Heart left ventricle (tissue), 16 donors: ENCODE measurements at regions not wholly inside any gene's neighbourhood (a gene's known extent, or its start where the extent isn't known, plus 50 kb on each side); places are given as distances from the start of the nearest gene placed in this dataset.
A peak's percentile ranks its signal among the peaks of the same experiment; 100 is the strongest.

ENCODE experiments used
- ATAC-seq, 4 donors: fragments of 200-7000 bp; cut with Tn5 transposase; one replicate each; pipeline ENCODE4 v1.9.1; 2020 to 2022; ENCODE audit warnings: moderate library complexity in 4 of 4, mild to moderate bottlenecking in 3 of 4, moderate number of reproducible peaks in 1 of 4
- DNase-seq, 5 donors: peaks; one replicate each; pipeline ENCODE4 v3.0.0-alpha.2; 2020
- H3K27ac ChIP-seq, 12 donors: fragments of 200-600 bp; sonication (generic) in 4 of 12; one replicate each; pipeline versions ENCODE4 v1.5.0 to v1.8.0; 2016 to 2022; ENCODE audit warnings: mild to moderate bottlenecking in 2 of 12
- H3K27me3 ChIP-seq, 9 donors: fragments of 200-600 bp; sonication (generic) in 2 of 9; one replicate each; pipeline versions ENCODE4 v1.5.1 to v1.8.0; 2016 to 2022; ENCODE audit warnings: mild to moderate bottlenecking in 3 of 9
- H3K36me3 ChIP-seq, 9 donors: fragments of 200-600 bp; sonication (generic) in 2 of 9; one replicate each; pipeline versions ENCODE4 v1.5.0 to v1.8.0; 2018 to 2022; ENCODE audit warnings: mild to moderate bottlenecking in 2 of 9
- H3K4me1 ChIP-seq, 12 donors: fragments of 200-600 bp; sonication (generic) in 4 of 12; one replicate each; pipeline versions ENCODE4 v1.5.0 to v1.8.0; 2016 to 2022; ENCODE audit warnings: mild to moderate bottlenecking in 3 of 12
- H3K4me3 ChIP-seq, 12 donors: fragments of 200-600 bp; sonication (generic) in 4 of 12; one replicate each; pipeline versions ENCODE4 v1.5.0 to v1.8.0; 2017 to 2022; ENCODE audit warnings: mild to moderate bottlenecking in 9 of 12, moderate library complexity in 4 of 12
- H3K9me3 ChIP-seq, 12 donors: fragments of 200-600 bp; sonication (generic) in 4 of 12; one replicate each; pipeline versions ENCODE4 v1.5.0 to v1.8.0; 2016 to 2022; ENCODE audit warnings: mild to moderate bottlenecking in 1 of 12
- CTCF ChIP-seq, 12 donors: fragments of 200-600 bp; sonication (generic) in 4 of 12; IDR thresholded peaks; one replicate each; pipeline versions ENCODE4 v1.5.0 to v1.8.0; 2018 to 2022; ENCODE audit warnings: antibody characterized with exemption in 12 of 12, mild to moderate bottlenecking in 5 of 12
- POLR2A ChIP-seq, 2 donors: fragments of 450-650 bp; IDR thresholded peaks; one replicate each; pipeline ENCODE4 v1.6.1; 2017; ENCODE audit warnings: antibody characterized with exemption in 2 of 2, mild to moderate bottlenecking in 2 of 2, moderate library complexity in 2 of 2
- WGBS, 4 donors: extraction: QIAGEN DNeasy Blood & Tissue Kit in 2 of 4; methylation state at CpG; one replicate each; pipeline versions ENCODE4 v1.1.5 to v1.1.7; 2013 to 2018; 5-methylcytosine and 5-hydroxymethylcytosine counted together
- intact Hi-C, 10 donors: fragments of 100-400 bp; cut with DNase I; formaldehyde crosslinking; loops; one replicate each; pipeline versions ENCODE4 v1.11.1 to v1.14.2; 2022
- donor health status: ischemic (EF 13 %, LVEDD 7.1; RV severe dilation, severe dysfunction).
- donor health status: healthy with polysubstance abuse.
- donor health status: DM: no; HTN: yes; CAD: no.
- donor health status: DM: no; HTN: no; CAD: no.
- donor health status: ischemic (EF 25% LVEDD 6.9; RV normal size, moderate dysfunction).
- donor health status: ischemic (EF 25% LVEDD 5.7; RV mildly dilated, moderate dysfunction).
- donor health status: healthy.
- donor health status: DM: yes; HTN: yes; CAD: no.
- donor health status: ischemic (EF 35%, LVEDD 5.7; RV mildly dilated, moderate dysfunction).
- donor health status: nonischemic (EF 11% LVEDD 7.7; RV severe dilation, severe dysfunction).
- donor health status: DM: yes; HTN: yes; CAD: no.
- donor health status: PGD.
- donor health status: ischemic (EF 29% LVEDD 5.4; RV normal size, mild dysfunction).
- donor health status: nonischemic (EF 23%, LVEDD 6.1; RV moderate dilation, normal function).

DNA sequence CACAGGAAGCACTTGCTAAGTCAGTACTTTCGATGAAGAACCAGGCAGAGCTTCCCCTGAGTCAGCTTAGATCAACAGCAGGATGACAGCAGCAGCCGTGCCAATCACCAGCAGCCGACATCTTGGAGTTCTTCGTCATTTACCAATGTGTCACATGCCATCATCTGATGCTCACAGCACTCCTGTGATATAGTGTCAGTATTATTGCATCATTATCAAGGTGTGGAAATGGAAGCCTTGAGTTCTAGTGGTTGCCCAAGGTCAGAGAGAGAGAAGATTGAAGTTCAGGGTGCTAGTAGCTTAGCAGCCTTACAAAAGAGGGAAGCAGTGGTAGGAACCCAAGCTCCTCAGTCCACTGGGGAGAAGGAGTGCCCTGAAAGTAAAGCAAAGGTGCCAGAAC lies 331.5 kb downstream of the ZNF536 start:
- no peaks in the 10 kb centered on the region for H3K9me3 ChIP-seq
- ATAC-seq = no peak
- peaks cover 0 to 10% (median 0%) of the 10 kb centered on the region in 9 donors for H3K27me3 ChIP-seq
- intact Hi-C loops = no loop called here
- H3K4me1 ChIP-seq = no peaks in the 10 kb centered on the region
- no peak overlapping the region for H3K4me3 ChIP-seq
- WGBS, 4 donors = 78 to 94% (median 83%) methylated on average over 4 of the region's 4 CpGs
- no peaks in the 10 kb centered on the region for H3K36me3 ChIP-seq
- no peak overlapping the region for H3K27ac ChIP-seq
- TF ChIP-seq POLR2A (IDR thresholded peaks at IDR 0.05) = no peak
- no peak for TF ChIP-seq CTCF (IDR thresholded peaks at IDR 0.05)
- no peak for DNase-seq

DNA sequence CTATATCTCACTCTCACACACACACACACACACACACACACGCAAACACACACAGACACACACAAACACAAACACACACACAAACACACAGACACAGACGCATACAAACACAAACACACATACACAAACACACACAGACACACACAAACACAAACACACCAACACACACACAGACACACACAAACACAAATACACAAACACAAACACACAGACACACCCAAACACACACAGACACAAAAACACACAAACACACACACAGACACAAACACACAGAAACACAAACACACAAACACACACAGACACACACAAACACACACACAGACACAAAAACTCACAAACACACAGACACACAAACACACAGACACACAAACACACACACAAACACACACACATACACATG lies 329.0 kb downstream of the ZNF536 start:
- DNase-seq = no peak
- no peak overlapping the region for H3K4me3 ChIP-seq
- H3K36me3 ChIP-seq = no peaks in the 10 kb centered on the region
- intact Hi-C loops = no loop called here
- ATAC-seq = no peak
- 80 to 95% (median 89%) methylated on average over 2 of the region's 2 CpGs for WGBS, 4 donors
- no peaks in the 10 kb centered on the region for H3K4me1 ChIP-seq
- peaks cover 0 to 10% (median 0%) of the 10 kb centered on the region in 9 donors for H3K27me3 ChIP-seq
- no peak overlapping the region for H3K27ac ChIP-seq
- TF ChIP-seq POLR2A (IDR thresholded peaks at IDR 0.05) = no peak
- TF ChIP-seq CTCF (IDR thresholded peaks at IDR 0.05) = no peak
- no peaks in the 10 kb centered on the region for H3K9me3 ChIP-seq

DNA sequence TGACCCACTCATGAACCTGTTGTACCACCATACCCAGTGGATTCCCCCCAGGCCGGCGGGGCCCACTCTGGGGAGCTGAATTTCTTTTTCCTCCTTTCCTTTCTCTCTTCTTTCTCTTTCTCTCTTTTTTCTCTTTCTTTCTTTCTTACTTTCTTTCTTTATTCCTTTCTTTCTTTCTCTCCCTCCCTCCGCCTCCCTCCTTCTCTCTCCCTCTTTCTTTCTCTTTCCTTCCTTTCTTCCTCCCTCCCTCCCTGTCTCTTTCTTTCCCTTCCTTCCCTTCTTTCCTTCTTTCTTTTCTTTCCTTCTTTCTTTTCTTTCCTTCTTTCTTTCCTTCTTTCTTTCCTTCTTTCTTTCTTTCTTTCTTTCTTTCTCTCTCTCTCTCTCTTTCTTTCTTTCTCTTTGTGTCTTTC lies 327.7 kb downstream of the ZNF536 start:
- Histone ChIP-seq H3K4me1 (no peaks in the 10 kb centered on the region), H3K4me3 (no peak overlapping the region), H3K36me3 (no peaks in the 10 kb centered on the region), H3K9me3 (no peaks in the 10 kb centered on the region), H3K27me3 (peaks cover 0 to 10% (median 0%) of the 10 kb centered on the region in 9 donors), H3K27ac (no peak overlapping the region)
- intact Hi-C loops = loop anchor here in 1 of 10 donors (10.0 kb wide), 1 partner anchor 1345 kb away; no protein-coding TSS in a partner anchor
- DNase-seq (no peak), ATAC-seq (no peak)
- no peak for TF ChIP-seq CTCF (IDR thresholded peaks at IDR 0.05)
- TF ChIP-seq POLR2A (IDR thresholded peaks at IDR 0.05) = no peak
- 93 to 96% (median 94%) methylated on average over 3 of the region's 3 CpGs for WGBS, 4 donors

DNA sequence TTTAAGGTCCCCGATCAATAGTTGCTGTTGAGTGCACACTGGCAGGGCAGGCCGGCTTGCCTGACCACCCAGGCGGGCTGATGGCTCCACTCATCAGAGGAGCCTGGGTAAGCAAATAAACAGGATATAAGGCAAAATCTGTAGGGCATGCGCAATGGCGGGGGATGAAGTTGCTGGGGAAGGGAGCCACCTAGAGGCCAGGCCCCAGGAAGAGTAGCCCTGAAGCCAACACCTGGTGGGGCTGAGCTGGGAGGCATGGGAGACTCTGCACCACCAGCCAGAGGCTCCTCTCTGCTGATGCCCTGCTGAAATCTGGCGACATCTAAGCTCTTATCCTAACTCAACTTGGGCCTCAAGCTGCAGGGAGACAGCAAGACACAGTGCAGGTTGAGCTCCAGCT lies 324.3 kb downstream of the ZNF536 start:
- DNase-seq = peak in 1 of 5 donors; percentile 30
- TF ChIP-seq CTCF (IDR thresholded peaks at IDR 0.05) (peak in 10 of 12 donors; percentile 20 to 51 (median 27)), POLR2A (IDR thresholded peaks at IDR 0.05) (no peak)
- 45 to 53% (median 47%) methylated on average over 6 of the region's 6 CpGs for WGBS, 4 donors
- Histone ChIP-seq H3K27me3 (peaks cover 0 to 14% (median 7%) of the 10 kb centered on the region in 9 donors), H3K27ac (no peak overlapping the region), H3K9me3 (no peaks in the 10 kb centered on the region), H3K36me3 (no peaks in the 10 kb centered on the region), H3K4me1 (peaks cover 0 to 14% (median 0%) of the 10 kb centered on the region in 12 donors), H3K4me3 (no peak overlapping the region)
- intact Hi-C loops = loop anchor here in 1 of 10 donors (10.0 kb wide), 1 partner anchor 1348 kb away; no protein-coding TSS in a partner anchor
- ATAC-seq = peak in 2 of 4 donors; percentile 38 to 55
